Stimulated activated memory B cell treated with anti-CD40 and anti-IgM and Interleukin-4, amounts not matched to agents 10 μg/mL and 1 μg/mL and 100 μg/mL, for 72 hours (primary cell): ENCODE measurements at regions not wholly inside any gene's neighbourhood (a gene's known extent, or its start where the extent isn't known, plus 50 kb on each side); places are given as distances from the start of the nearest gene placed in this dataset.
A peak's percentile ranks its signal among the peaks of the same experiment; 100 is the strongest.
"Not testable (repeated sequence)": the region's sequence is repeated elsewhere in the genome, so short reads cannot be mapped to it uniquely, and the experiment has no call there.

Experiments used
- ATAC-seq: fragments of 150-1000 bp; cut with Tn5 transposase; 2 replicates; pipeline ENCODE4 v1.10.0; 2021
- H3K27ac Mint-ChIP-seq: one replicate; pipeline ENCODE4 v1.8.0; 2022; ENCODE audit warnings: mild to moderate bottlenecking, mixed read lengths
- H3K27me3 Mint-ChIP-seq: one replicate; pipeline ENCODE4 v1.8.0; 2022; ENCODE audit warnings: mixed read lengths
- H3K36me3 Mint-ChIP-seq: one replicate; pipeline ENCODE4 v1.8.0; 2022; ENCODE audit warnings: mixed read lengths
- H3K4me1 Mint-ChIP-seq: one replicate; pipeline ENCODE4 v1.8.0; 2022; ENCODE audit warnings: mixed read lengths
- H3K4me3 Mint-ChIP-seq: one replicate; pipeline ENCODE4 v1.8.0; 2022; ENCODE audit warnings: mild to moderate bottlenecking, moderate library complexity, mixed read lengths
- H3K9me3 Mint-ChIP-seq: one replicate; pipeline ENCODE4 v1.8.0; 2022; ENCODE audit warnings: mixed read lengths

- Mint-ChIP-seq H3K27me3 (no peaks in the 10 kb centered on the region), H3K9me3 (no peaks in the 10 kb centered on the region), H3K4me3 (no peak overlapping the region), H3K36me3 (no peaks in the 10 kb centered on the region), H3K27ac (no peak overlapping the region), H3K4me1 (no peaks in the 10 kb centered on the region)
- no peak for ATAC-seq
Observed at GRCh38 chr2:52445686-52446085, 1321.9 kb upstream of the CHAC2 start.

- no peaks in the 10 kb centered on the region for H3K36me3 Mint-ChIP-seq
- ATAC-seq = no peak
- no peak overlapping the region for H3K4me3 Mint-ChIP-seq
Observed at GRCh38 chr2:52431352-52431760, 1336.2 kb upstream of the CHAC2 start.

DNA sequence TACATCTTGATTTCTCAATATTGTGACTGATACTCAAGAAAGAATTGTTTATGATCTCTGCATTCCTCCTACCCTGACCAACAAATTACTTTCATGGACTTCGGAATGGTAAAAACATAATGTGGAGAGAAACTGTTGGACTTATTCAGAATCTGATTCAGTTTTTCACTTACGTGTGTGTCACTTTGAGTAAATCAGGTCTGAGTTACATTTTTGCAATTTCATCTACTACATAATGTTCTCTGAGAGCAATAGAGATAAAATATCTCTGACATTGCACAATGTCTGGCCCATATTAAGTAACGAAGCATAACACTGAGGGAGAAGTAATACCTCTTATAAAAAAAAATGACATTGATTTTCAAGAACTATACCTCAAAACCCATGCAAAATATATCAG lies 1337.9 kb upstream of the CHAC2 start:
- Mint-ChIP-seq H3K36me3 (no peaks in the 10 kb centered on the region), H3K27ac (no peak overlapping the region), H3K9me3 (no peaks in the 10 kb centered on the region), H3K27me3 (no peaks in the 10 kb centered on the region), H3K4me1 (no peaks in the 10 kb centered on the region), H3K4me3 (no peak overlapping the region)
- ATAC-seq = no peak

More at GRCh38 chr2:52431352-52431760, 1336.2 kb upstream of the CHAC2 start:
- Mint-ChIP-seq H3K4me1 (no peaks in the 10 kb centered on the region), H3K9me3 (no peaks in the 10 kb centered on the region), H3K27ac (no peak overlapping the region), H3K27me3 (no peaks in the 10 kb centered on the region)

- Mint-ChIP-seq H3K4me1 (no peaks in the 10 kb centered on the region), H3K4me3 (no peak overlapping the region), H3K27me3 (no peaks in the 10 kb centered on the region), H3K27ac (no peak overlapping the region), H3K9me3 (peaks cover 3% of the 10 kb centered on the region), H3K36me3 (no peaks in the 10 kb centered on the region)
- no peak for ATAC-seq
Observed at GRCh38 chr2:52429171-52429570, 1338.4 kb upstream of the CHAC2 start.

DNA sequence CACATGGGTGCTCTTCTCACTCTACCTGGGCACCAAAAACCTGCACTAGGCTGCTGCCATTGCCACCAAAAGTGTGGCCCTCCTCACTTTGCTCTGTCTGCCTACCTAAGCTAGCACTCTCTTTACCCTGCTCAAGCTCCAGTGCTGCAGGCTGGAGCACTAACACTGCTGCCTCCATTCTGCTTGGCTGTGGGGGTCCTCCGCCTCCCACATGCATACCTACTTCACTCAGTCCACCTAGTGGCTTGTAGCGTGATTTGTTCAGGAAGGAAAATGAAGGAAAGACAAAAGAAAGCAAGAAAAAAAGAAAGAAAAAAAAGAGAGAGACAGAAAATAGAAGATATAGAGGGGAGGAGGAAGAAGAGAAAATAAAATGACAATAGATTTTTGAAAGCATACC lies 1339.4 kb upstream of the CHAC2 start:
- H3K4me3 Mint-ChIP-seq = no peak overlapping the region
- no peaks in the 10 kb centered on the region for H3K27me3 Mint-ChIP-seq
- no peaks in the 10 kb centered on the region for H3K4me1 Mint-ChIP-seq
- peaks cover 4% of the 10 kb centered on the region for H3K9me3 Mint-ChIP-seq
- no peaks in the 10 kb centered on the region for H3K36me3 Mint-ChIP-seq
- no peak overlapping the region for H3K27ac Mint-ChIP-seq
- ATAC-seq = peak; percentile 50

- Mint-ChIP-seq H3K4me1 (no peaks in the 10 kb centered on the region), H3K4me3 (no peak overlapping the region), H3K27me3 (no peaks in the 10 kb centered on the region), H3K27ac (no peak overlapping the region), H3K9me3 (peaks cover 4% of the 10 kb centered on the region), H3K36me3 (no peaks in the 10 kb centered on the region)
- ATAC-seq = no peak
Observed at GRCh38 chr2:52423655-52424054, 1343.9 kb upstream of the CHAC2 start.

DNA sequence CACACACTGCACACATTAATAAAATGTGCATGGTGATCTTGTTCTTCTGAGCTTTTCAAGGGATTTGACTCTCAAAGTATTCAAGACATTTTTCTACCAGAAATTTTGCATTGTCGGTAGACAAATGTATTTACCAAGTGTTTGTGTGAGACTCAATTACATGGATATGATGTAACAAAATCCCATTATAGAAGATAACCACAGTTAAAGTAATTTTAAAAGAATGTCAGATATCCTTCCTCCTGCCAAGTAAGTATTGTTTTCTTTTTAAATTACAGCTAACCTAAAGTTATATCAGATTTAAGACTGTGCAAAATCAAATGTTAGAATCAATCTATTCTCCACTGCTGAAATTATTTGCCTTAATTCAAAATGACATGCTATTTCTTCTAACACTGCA lies 1344.5 kb upstream of the CHAC2 start:
- H3K4me3 Mint-ChIP-seq = no peak overlapping the region
- H3K9me3 Mint-ChIP-seq = peaks cover 4% of the 10 kb centered on the region
- H3K36me3 Mint-ChIP-seq = no peaks in the 10 kb centered on the region
- no peak for ATAC-seq
- no peak overlapping the region for H3K27ac Mint-ChIP-seq
- H3K4me1 Mint-ChIP-seq = no peaks in the 10 kb centered on the region
- H3K27me3 Mint-ChIP-seq = no peaks in the 10 kb centered on the region

DNA sequence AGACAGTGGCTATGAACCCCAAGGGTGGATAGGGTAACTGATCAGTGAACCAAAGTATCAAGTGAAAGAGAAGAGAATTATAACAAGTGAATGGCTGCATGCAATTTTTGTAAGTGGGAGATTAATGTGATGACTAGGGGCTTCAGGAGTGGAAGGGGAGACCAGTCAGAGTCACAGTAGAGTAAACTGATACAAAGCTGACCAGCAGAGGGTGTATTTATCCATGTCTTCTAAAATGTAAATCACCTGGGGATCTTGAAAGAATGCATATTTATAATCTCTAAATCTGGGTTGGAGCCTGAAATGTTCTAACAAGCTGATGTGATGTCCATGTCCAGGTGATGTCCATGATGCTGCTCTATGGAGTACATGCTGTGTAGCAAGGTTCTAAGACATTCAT lies 1351.3 kb upstream of the CHAC2 start:
- H3K27ac Mint-ChIP-seq = no peak overlapping the region
- H3K9me3 Mint-ChIP-seq = no peaks in the 10 kb centered on the region
- H3K4me3 Mint-ChIP-seq = no peak overlapping the region
- H3K27me3 Mint-ChIP-seq = no peaks in the 10 kb centered on the region
- no peak for ATAC-seq
- H3K4me1 Mint-ChIP-seq = no peaks in the 10 kb centered on the region
- no peaks in the 10 kb centered on the region for H3K36me3 Mint-ChIP-seq

DNA sequence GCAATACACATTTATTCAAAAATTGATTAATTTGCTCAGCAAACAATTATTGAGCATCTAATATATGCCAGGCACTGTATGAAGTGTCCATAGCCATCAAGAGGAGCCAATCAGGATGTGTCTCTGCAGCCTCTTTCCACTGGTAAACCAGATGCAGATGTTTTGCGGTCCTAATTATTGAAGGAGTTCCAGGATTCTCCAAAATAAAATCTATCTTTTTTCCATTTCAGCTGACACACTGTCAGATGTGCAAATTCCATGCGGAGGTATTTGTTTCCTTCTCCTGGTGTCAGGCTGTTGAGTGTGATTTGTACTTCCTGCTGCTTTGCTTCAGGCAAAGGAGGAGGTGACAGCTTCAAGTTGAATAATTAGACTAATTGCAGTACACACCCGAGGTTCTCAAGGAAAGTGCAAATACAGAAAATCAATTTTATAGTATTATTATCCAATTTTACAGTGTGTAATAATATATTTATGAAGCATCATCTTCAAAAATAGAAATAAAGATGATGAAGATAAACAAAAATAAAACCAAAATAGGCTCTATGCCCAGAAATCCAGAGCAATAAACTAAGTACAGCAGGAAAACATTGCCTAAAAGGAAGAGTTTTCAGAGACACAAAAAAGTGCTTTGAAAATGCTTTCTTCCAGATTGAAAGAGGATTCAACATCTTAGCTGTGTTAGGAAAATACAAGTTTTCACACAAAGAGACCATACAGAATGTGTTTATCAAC lies 1352.9 kb upstream of the CHAC2 start:
- Mint-ChIP-seq H3K4me3 (no peak overlapping the region), H3K4me1 (no peaks in the 10 kb centered on the region), H3K27ac (no peak overlapping the region), H3K9me3 (no peaks in the 10 kb centered on the region), H3K27me3 (no peaks in the 10 kb centered on the region), H3K36me3 (no peaks in the 10 kb centered on the region)
- no peak for ATAC-seq

DNA sequence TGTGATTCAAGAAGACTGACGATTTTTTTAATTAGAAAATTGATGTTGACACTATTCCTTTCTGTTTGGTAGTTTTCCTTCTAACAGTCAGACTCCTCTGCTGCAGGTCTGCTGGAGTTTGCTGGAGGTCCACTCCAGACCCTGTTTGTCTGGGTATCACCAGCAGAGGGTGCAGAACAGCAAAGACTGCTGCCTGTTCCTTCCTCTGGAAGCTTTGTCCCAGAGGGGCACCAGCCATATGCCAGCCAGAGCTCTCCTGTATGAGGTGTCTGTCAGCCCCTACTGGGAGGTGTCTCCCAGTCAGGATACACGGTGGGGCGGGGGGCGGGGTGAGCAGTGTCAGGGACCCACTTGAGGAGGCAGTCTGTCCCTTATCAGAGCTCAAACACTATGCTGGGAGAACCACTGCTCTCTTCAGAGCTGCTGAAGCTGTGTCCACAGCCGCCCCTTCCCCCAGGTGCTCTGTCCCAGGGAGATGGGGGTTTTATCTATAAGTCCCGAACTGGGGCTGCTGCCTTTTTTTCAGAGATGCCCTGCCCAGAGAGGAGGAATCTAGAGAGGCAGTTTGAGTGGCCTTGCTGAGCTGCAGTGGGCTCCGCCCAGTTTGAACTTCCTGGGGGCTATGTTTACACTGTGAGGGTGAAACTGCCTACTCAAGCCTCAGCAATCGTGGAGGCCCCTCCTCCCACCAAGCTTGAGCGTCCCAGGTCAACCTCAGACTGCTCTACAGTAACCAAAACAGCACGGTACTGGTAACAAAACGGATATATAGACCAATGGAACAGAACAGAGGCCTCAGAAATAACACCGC lies 1358.1 kb upstream of the CHAC2 start:
- H3K9me3 Mint-ChIP-seq, ATAC-seq, H3K4me3 Mint-ChIP-seq: not testable (repeated sequence)

GRCh38 chr2:52405980-52406379 lies 1361.6 kb upstream of the CHAC2 start:
- ATAC-seq = no peak
- Mint-ChIP-seq H3K36me3 (no peaks in the 10 kb centered on the region), H3K4me3 (no peak overlapping the region), H3K27ac (no peak overlapping the region), H3K9me3 (peaks cover 4% of the 10 kb centered on the region), H3K4me1 (no peaks in the 10 kb centered on the region), H3K27me3 (no peaks in the 10 kb centered on the region)

More for the DNA sequence above, 1358.1 kb upstream of the CHAC2 start:
- not testable (repeated sequence) for H3K27ac Mint-ChIP-seq, H3K27me3 Mint-ChIP-seq, H3K36me3 Mint-ChIP-seq, H3K4me1 Mint-ChIP-seq

GRCh38 chr2:52404866-52405265 lies 1362.7 kb upstream of the CHAC2 start:
- no peak overlapping the region for H3K4me3 Mint-ChIP-seq
- no peaks in the 10 kb centered on the region for H3K27me3 Mint-ChIP-seq
- H3K9me3 Mint-ChIP-seq = peaks cover 4% of the 10 kb centered on the region
- no peak overlapping the region for H3K27ac Mint-ChIP-seq
- no peaks in the 10 kb centered on the region for H3K36me3 Mint-ChIP-seq
- no peaks in the 10 kb centered on the region for H3K4me1 Mint-ChIP-seq
- no peak for ATAC-seq

- no peak for ATAC-seq
- Mint-ChIP-seq H3K9me3 (peaks cover 4% of the 10 kb centered on the region), H3K36me3 (no peaks in the 10 kb centered on the region), H3K27me3 (no peaks in the 10 kb centered on the region), H3K27ac (no peak overlapping the region), H3K4me1 (no peaks in the 10 kb centered on the region), H3K4me3 (no peak overlapping the region)
Observed at GRCh38 chr2:52404046-52404445, 1363.6 kb upstream of the CHAC2 start.

- Mint-ChIP-seq H3K27ac (no peak overlapping the region), H3K27me3 (no peaks in the 10 kb centered on the region), H3K4me1 (no peaks in the 10 kb centered on the region), H3K4me3 (no peak overlapping the region), H3K36me3 (no peaks in the 10 kb centered on the region), H3K9me3 (peaks cover under 1% of the 10 kb centered on the region)
- no peak for ATAC-seq
Observed at GRCh38 chr2:52402128-52402527, 1365.5 kb upstream of the CHAC2 start.

GRCh38 chr2:52396836-52397235 lies 1364.9 kb upstream of the NRXN1 start:
- H3K9me3 Mint-ChIP-seq = no peaks in the 10 kb centered on the region
- no peak overlapping the region for H3K4me3 Mint-ChIP-seq
- no peaks in the 10 kb centered on the region for H3K27me3 Mint-ChIP-seq
- no peaks in the 10 kb centered on the region for H3K4me1 Mint-ChIP-seq
- ATAC-seq = no peak
- H3K27ac Mint-ChIP-seq = no peak overlapping the region
- H3K36me3 Mint-ChIP-seq = no peaks in the 10 kb centered on the region

GRCh38 chr2:52395912-52396311 lies 1364.0 kb upstream of the NRXN1 start:
- no peaks in the 10 kb centered on the region for H3K27me3 Mint-ChIP-seq
- H3K36me3 Mint-ChIP-seq = no peaks in the 10 kb centered on the region
- H3K27ac Mint-ChIP-seq = no peak overlapping the region
- no peak for ATAC-seq
- H3K4me1 Mint-ChIP-seq = no peaks in the 10 kb centered on the region
- H3K4me3 Mint-ChIP-seq = no peak overlapping the region
- no peaks in the 10 kb centered on the region for H3K9me3 Mint-ChIP-seq
